Peyer's patch (tissue), 4 donors: ENCODE measurements at regions not wholly inside any gene's neighbourhood (a gene's known extent, or its start where the extent isn't known, plus 50 kb on each side); places are given as distances from the start of the nearest gene placed in this dataset.
"Not testable (repeated sequence)": the region's sequence is repeated elsewhere in the genome, so short reads cannot be mapped to it uniquely, and the experiment has no call there.

Experiments
- CTCF ChIP-seq, 6 experiments: fragments of 450-650 bp in 4 of 6; fragments of 200-600 bp in 2 of 6; sonication (generic) in 1 of 6; IDR thresholded peaks; one replicate each; pipeline ENCODE4 v1.5.1; 2017 to 2019; ENCODE audit warnings: antibody characterized with exemption in 6 of 6, mild to moderate bottlenecking in 3 of 6, moderate library complexity in 1 of 6
- POLR2A ChIP-seq, 2 donors: fragments of 450-650 bp; IDR thresholded peaks; one replicate each; pipeline ENCODE4 v1.5.1; 2017; ENCODE audit warnings: antibody characterized with exemption in 2 of 2, mild to moderate bottlenecking in 2 of 2, moderate library complexity in 2 of 2

- not testable (repeated sequence) for TF ChIP-seq CTCF, POLR2A (IDR thresholded peaks at IDR 0.05)
Observed at GRCh38 chr4:3601108-3601690, 69.0 kb upstream of the LRPAP1 start.
